Natural killer cell (primary cell): ENCODE measurements at regions not wholly inside any gene's neighbourhood (a gene's known extent, or its start where the extent isn't known, plus 50 kb on each side); places are given as distances from the start of the nearest gene placed in this dataset.

Experiments
- ATAC-seq, 3 donors: fragments of 150-1000 bp in 2 of 3; fragments of 200-7000 bp in 1 of 3; cut with Tn5 transposase; 1 replicate in 1 of 3; 2 replicates in 2 of 3; pipeline ENCODE4 v1.10.0; 2021; ENCODE audit warnings: mild to moderate bottlenecking in 2 of 3, moderate library complexity in 2 of 3
- DNase-seq, 2 donors: peaks; one replicate each; pipeline versions ENCODE4 v3.0.0 to v3.0.0-alpha.2; 2013 to 2021; ENCODE audit warnings: mixed read lengths in 1 of 2
- H3K27ac ChIP-seq: one replicate; pipeline ENCODE4 v1.5.1; 2013; ENCODE audit warnings: mild to moderate bottlenecking, low read length
- H3K27me3 ChIP-seq: one replicate; pipeline ENCODE4 v1.6.1; 2013; ENCODE audit warnings: low read length; ENCODE audit not compliant: control insufficient read depth, insufficient read depth
- H3K36me3 ChIP-seq: one replicate; pipeline ENCODE4 v1.6.1; 2013; ENCODE audit warnings: low read length; ENCODE audit not compliant: control insufficient read depth, insufficient read depth
- H3K4me1 ChIP-seq: one replicate; pipeline ENCODE4 v1.6.1; 2013; ENCODE audit warnings: low read length; ENCODE audit not compliant: control insufficient read depth, insufficient read depth
- H3K4me3 ChIP-seq: one replicate; pipeline ENCODE4 v1.5.1; 2013; ENCODE audit warnings: low read length
- H3K9me3 ChIP-seq: one replicate; pipeline ENCODE4 v1.6.1; 2013; ENCODE audit warnings: low read length; ENCODE audit not compliant: control insufficient read depth, insufficient read depth
- H3K27ac Mint-ChIP-seq, 2 donors: one replicate each; pipeline ENCODE4 v1.8.0; 2022; ENCODE audit warnings: mild to moderate bottlenecking in 2 of 2, mixed read lengths in 2 of 2, moderate library complexity in 1 of 2
- H3K27me3 Mint-ChIP-seq, 2 donors: one replicate each; pipeline ENCODE4 v1.8.0; 2022; ENCODE audit warnings: low read depth in 2 of 2, mixed read lengths in 2 of 2
- H3K36me3 Mint-ChIP-seq: one replicate; pipeline ENCODE4 v1.8.0; 2022; ENCODE audit warnings: mixed read lengths
- H3K4me1 Mint-ChIP-seq, 2 donors: one replicate each; pipeline ENCODE4 v1.8.0; 2022; ENCODE audit warnings: mixed read lengths in 2 of 2
- H3K4me3 Mint-ChIP-seq: one replicate; pipeline ENCODE4 v1.8.0; 2022; ENCODE audit warnings: mild to moderate bottlenecking, moderate library complexity, mixed read lengths
- H3K9me3 Mint-ChIP-seq, 2 donors: one replicate each; pipeline ENCODE4 v1.8.0; 2022; ENCODE audit warnings: mixed read lengths in 2 of 2
- CTCF ChIP-seq: fragments of 200-600 bp; IDR thresholded peaks from one replicate; pipeline ENCODE4 v1.8.0; 2022; ENCODE audit warnings: antibody characterized with exemption
- WGBS: methylation state at CpG from one replicate; pipeline ENCODE4 v1.1.7; 2013; ENCODE audit warnings: missing lambda C conversion rate; ENCODE audit not compliant: insufficient coverage; 5-methylcytosine and 5-hydroxymethylcytosine counted together
- intact Hi-C: fragments of 100-400 bp; cut with micrococcal nuclease; formaldehyde crosslinking; loops from one replicate; pipeline ENCODE4 v1.14.2; 2022

- Mint-ChIP-seq H3K27me3 (no peaks in the 10 kb centered on the region), H3K9me3 (peaks cover 0 to 4% of the 10 kb centered on the region in 2 donors)
- no peak for ATAC-seq
Observed at GRCh38 chr5:13253111-13253510, 691.4 kb downstream of the DNAH5 start.

GRCh38 chr5:13252699-13253098, 691.8 kb downstream of the DNAH5 start:
- no peaks in the 10 kb centered on the region for H3K4me1 ChIP-seq
- no peak overlapping the region for H3K27ac ChIP-seq
- intact Hi-C loops, result no loop called here
- Mint-ChIP-seq H3K9me3 (peaks cover 0 to 3% of the 10 kb centered on the region in 2 donors), H3K36me3 (no peaks in the 10 kb centered on the region), H3K27me3 (no peaks in the 10 kb centered on the region), H3K4me1 (no peaks in the 10 kb centered on the region), H3K27ac (no peak overlapping the region), H3K4me3 (no peak overlapping the region)
- no peak for TF ChIP-seq CTCF
- DNase-seq (no peak), ATAC-seq (no peak)
- no peak overlapping the region for H3K4me3 ChIP-seq
- H3K27me3 ChIP-seq, result no peaks in the 10 kb centered on the region
- H3K36me3 ChIP-seq, result no peaks in the 10 kb centered on the region
- no peaks in the 10 kb centered on the region for H3K9me3 ChIP-seq
- 91% methylated on average over 3 of the region's 5 CpGs for WGBS

More at GRCh38 chr5:13253111-13253510, 691.4 kb downstream of the DNAH5 start:
- Mint-ChIP-seq H3K4me1 (no peaks in the 10 kb centered on the region), H3K4me3 (no peak overlapping the region), H3K36me3 (no peaks in the 10 kb centered on the region), H3K27ac (no peak overlapping the region)
- Histone ChIP-seq H3K27me3 (no peaks in the 10 kb centered on the region), H3K36me3 (no peaks in the 10 kb centered on the region), H3K4me1 (no peaks in the 10 kb centered on the region), H3K27ac (no peak overlapping the region), H3K9me3 (no peaks in the 10 kb centered on the region), H3K4me3 (no peak overlapping the region)
- intact Hi-C loops, result no loop called here
- TF ChIP-seq CTCF, result no peak
- DNase-seq, result no peak

- intact Hi-C loops, result no loop called here
- Histone ChIP-seq H3K27me3 (no peaks in the 10 kb centered on the region), H3K9me3 (no peaks in the 10 kb centered on the region), H3K4me1 (no peaks in the 10 kb centered on the region), H3K36me3 (no peaks in the 10 kb centered on the region), H3K27ac (no peak overlapping the region), H3K4me3 (no peak overlapping the region)
- no peak overlapping the region for H3K4me3 Mint-ChIP-seq
- no peak for DNase-seq
- no peak for TF ChIP-seq CTCF
- peaks cover 0 to 3% of the 10 kb centered on the region in 2 donors for H3K9me3 Mint-ChIP-seq
- no peaks in the 10 kb centered on the region for H3K27me3 Mint-ChIP-seq
- H3K27ac Mint-ChIP-seq, result no peak overlapping the region
- no peaks in the 10 kb centered on the region for H3K4me1 Mint-ChIP-seq
- WGBS, result 4% methylated on average over 7 of the region's 7 CpGs
- no peak for ATAC-seq
- H3K36me3 Mint-ChIP-seq, result no peaks in the 10 kb centered on the region
Observed at GRCh38 chr5:13251623-13252376, 692.7 kb downstream of the DNAH5 start.
